Kasumi-1 (cell line): ENCODE measurements at regions not wholly inside any gene's neighbourhood (a gene's known extent, or its start where the extent isn't known, plus 50 kb on each side); places are given as distances from the start of the nearest gene placed in this dataset.
"Not testable (repeated sequence)": the region's sequence is repeated elsewhere in the genome, so short reads cannot be mapped to it uniquely, and the experiment has no call there.

Experiments
- DNase-seq, 2 experiments: peaks; one replicate each; lab custom pipeline; 2025; lab: John Stamatoyannopoulos, UW

- no peak for DNase-seq
Observed at GRCh38 chr13:55572408-55572807, 1568.3 kb upstream of the PRR20A start.

GRCh38 chr13:55572862-55573261 is 1567.9 kb upstream of the PRR20A start:
- DNase-seq: no peak

GRCh38 chr13:55573565-55573964 is 1567.2 kb upstream of the PRR20A start:
- DNase-seq: no peak

DNA sequence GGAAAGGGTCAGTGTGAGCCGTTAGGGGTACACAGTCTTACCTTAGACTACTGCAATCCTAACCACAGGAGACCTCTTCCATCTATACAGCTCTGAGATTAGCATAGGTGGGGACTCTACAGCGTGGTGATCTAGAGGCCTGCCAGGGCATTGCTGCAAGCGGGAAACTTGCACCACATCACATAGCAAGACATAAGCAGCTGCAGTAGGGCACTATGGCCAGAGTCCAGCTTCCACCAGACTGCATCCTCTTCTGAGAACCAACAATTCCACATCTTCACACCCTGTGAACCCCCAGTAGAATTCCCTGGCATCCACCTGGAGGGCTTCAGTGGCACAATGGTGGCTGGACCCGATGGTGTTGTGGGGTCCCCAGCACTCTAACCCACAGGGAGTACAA is 1564.3 kb upstream of the PRR20A start:
- DNase-seq: no peak

- no peak for DNase-seq
Observed at GRCh38 chr13:55577082-55577846, 1563.5 kb upstream of the PRR20A start.

- no peak for DNase-seq
Observed at GRCh38 chr13:55577847-55578210, 1562.9 kb upstream of the PRR20A start.

GRCh38 chr13:55582294-55582693 is 1558.4 kb upstream of the PRR20A start:
- not testable (repeated sequence) for DNase-seq

- DNase-seq: no peak
Observed at GRCh38 chr13:55583953-55584593, 1556.6 kb upstream of the PRR20A start.

- DNase-seq: no peak
Observed at GRCh38 chr13:55602784-55603183, 1537.9 kb upstream of the PRR20A start.

DNA sequence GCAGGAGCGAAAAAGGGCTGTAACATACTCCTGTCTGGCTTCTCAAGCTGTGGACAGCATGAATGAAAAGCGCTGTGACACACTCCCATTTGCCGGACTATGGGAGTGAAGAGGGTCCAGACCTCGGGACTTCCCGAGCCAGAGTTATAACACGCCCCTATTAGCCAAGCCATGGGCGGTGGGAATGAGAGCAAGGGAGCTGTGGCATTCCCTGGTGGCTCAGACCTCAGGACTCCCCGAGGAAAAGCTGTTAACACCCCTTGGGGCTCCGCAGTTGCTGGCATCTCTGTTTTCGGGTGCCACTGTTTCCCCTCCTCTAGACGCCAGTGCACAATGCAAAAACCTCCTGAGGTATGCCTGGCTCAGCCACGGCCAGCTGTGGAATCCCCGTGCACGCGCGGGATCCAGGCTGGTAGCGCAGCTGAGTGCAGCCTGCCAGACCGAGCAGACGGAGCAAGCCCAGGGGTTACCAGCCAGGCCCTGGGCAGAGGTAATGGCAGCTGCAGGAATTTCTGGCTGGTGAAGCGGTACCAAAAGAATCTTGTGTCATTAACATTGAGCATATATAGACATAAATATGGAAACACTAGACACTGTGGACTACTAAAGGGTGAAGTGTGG is 1534.6 kb upstream of the PRR20A start:
- DNase-seq: no peak

GRCh38 chr13:55613429-55614187 is 1527.1 kb upstream of the PRR20A start:
- peak in 1 of 2 experiments; percentile 3 for DNase-seq

DNA sequence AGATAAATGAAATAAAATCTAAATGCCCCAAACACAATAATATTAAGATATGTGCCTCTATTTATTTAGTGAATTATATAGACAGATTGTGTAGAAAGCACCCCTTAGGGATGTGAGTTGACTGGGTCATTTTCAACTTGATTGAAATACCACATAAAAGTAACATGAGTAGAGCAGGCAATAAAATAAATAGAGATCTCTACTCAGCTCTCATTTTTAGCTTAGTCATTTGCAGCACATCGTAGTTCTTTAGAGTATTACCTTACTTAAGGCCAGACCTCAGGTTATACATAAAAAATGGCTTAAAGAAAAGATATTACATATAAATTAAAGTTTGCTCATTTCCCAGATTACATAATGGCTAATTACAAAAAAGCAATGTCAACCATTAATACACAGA is 1525.6 kb upstream of the PRR20A start:
- DNase-seq: no peak

GRCh38 chr13:55617241-55617640 is 1523.5 kb upstream of the PRR20A start:
- no peak for DNase-seq

DNA sequence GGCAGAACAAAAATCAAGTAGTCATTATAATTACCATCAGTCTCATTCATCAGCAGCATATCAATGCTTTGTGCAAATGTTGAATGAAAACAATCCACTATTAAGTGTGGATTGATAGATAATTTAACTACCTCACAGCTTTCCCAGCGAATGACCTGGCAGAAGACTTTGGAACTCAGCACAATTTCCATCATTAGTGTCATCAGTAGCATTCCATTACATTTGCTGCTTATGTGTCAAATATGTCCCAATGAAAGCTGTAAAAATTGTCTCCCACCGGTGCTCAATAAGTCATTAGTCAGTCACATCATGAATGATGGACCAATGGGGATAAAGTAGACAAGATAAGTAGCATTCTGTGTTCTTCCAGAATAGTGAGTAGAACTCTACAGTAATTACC is 1513.5 kb upstream of the PRR20A start:
- no peak for DNase-seq

DNA sequence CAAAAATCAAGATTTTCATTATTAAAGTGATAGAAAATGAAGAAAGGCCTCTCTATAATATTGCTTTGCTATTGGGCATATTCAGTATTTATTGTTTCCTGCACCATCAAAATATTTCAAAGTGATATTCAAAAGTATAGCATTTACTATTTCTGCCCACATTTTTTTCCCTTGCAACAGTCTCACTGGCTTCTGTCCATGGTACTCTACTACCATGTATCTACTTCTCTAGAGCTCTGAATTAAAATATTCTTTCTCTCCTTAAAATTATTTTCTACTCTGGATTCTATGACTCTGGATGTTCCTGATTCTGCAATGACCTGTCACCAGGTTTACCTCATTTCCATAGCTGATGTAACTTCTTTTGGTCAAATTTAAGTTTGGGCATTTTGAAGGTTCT is 1508.3 kb upstream of the PRR20A start:
- peak; percentile 2 to 14 for DNase-seq

- DNase-seq: no peak
Observed at GRCh38 chr13:55649485-55649884, 1491.2 kb upstream of the PRR20A start.

DNA sequence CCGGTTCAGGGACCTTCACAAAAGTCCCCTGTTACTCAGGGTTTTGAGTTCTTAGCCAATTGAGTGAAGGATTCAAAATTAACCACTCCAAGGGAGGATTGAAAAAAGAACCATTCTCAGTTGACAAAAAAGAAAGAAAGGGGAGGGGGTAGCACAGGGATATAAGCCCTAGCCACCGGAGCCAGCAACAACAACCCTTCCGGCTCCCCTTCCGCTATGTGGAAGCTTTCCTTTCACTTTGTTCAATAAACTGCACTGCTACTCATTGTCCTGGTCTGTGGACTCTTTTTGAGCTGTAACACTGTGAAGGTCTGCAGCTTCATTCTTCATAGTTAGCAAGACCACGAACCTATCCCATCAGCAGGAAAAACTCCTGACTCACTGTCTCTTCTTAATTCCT is 1488.1 kb upstream of the PRR20A start:
- no peak for DNase-seq

DNA sequence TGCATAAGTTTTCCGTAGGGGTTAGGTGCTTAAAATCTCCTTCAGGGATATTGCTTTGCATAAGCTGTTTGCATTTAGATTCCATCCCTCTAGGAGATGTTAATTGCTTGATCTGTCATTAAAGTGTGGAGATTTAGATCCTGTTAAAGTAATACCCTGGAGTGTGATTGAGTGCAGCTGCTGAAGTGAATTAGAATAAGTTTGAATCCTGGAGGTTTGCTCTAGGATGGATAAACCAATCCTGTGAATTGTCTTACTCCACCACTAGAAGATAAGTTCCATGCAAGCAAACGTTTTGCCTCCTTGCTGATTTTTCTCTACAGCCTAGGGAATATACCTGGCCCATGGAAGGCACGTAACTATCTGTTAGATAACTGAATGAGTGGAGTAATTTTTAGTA is 1487.2 kb upstream of the PRR20A start:
- DNase-seq: no peak

DNA sequence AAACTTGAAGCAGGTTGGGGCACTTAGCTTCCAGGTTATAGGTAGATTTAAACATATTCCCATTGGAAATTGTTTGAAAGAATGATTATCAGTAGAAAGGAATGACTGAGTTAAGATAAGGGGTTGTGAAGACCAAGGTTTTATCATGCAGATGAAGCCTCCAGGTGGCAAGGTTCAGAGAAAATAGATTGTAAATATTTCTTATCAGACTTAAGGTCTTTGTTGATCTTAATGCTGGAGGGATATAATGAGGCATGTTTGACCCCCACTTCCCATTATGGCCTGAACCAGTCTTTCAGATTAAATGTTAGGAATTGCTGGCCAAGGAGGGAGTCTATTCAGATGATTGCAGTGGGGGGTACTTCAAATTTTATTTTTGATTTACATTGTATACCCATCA is 1486.5 kb upstream of the PRR20A start:
- no peak for DNase-seq

DNA sequence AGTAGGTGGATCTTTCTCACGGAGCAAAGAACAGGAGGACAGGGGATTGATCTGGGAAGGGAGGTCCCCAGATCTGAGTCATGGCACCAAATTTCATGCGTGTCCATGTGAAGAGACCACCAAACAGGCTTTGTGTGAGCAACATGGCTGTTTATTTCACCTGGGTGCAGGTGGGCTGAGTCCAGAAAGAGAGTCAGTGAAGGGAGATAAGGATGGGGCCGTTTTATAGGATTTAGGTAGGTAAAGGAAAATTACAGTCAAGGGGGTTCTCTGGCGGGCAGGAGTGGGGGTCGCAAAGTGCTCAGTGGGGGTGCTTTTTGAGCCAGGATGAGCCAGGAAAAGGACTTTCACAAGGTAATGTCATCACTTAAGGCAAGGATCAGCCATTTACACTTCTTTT is 1480.5 kb upstream of the PRR20A start:
- not testable (repeated sequence) for DNase-seq

- DNase-seq: no peak
Observed at GRCh38 chr13:55660851-55661250, 1479.9 kb upstream of the PRR20A start.

- DNase-seq: no peak
Observed at GRCh38 chr13:55661505-55661904, 1479.2 kb upstream of the PRR20A start.

DNA sequence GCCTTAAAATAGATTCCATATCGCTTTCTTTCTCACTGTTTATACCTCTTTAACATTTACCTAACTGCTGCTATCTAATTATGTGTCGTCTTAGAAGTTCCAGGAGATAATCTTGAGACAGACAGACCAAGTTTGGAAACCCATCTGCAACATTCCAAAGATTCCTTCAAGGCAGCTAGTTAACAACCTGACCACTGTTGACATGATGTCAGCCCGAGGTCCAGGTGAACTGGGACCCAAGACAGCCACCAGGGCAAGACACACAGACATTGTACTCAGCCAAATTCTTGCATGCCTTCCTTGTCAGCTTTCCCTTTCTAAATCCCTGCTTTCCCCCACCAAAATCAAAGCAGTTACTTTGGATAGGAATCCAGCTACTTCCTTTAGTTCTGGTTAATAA is 1476.5 kb upstream of the PRR20A start:
- DNase-seq: no peak
